ENCODE measurements at regions not wholly inside any gene's neighbourhood (a gene's known extent, or its start where the extent isn't known, plus 50 kb on each side); places are given as distances from the start of the nearest gene placed in this dataset.
"Not testable (repeated sequence)": the region's sequence is repeated elsewhere in the genome, so short reads cannot be mapped to it uniquely, and the experiment has no call there.

- no peak for DNase-seq
These were observed 1767.2 kb upstream of the RAG2 start for GRCh38 chr11:38365274-38365673.

DNA sequence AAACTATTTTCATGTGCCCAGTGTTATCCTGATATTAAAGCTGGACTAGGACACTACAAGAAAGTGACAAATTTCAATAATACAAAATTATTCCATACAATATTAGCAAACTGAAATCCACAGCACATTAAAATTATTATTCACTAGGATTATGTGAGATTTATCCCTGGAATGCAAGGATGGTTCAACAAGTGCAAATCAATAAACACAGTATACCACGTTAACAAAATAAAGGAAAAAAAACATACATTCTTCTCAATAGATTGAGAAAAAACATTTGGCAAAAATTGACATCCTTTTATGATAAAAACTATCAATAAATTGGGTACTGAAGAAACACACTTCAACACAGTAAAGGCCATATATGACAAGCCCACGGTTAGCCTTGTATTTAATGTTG lies 1758.2 kb upstream of the RAG2 start:
- no peak for DNase-seq

DNA sequence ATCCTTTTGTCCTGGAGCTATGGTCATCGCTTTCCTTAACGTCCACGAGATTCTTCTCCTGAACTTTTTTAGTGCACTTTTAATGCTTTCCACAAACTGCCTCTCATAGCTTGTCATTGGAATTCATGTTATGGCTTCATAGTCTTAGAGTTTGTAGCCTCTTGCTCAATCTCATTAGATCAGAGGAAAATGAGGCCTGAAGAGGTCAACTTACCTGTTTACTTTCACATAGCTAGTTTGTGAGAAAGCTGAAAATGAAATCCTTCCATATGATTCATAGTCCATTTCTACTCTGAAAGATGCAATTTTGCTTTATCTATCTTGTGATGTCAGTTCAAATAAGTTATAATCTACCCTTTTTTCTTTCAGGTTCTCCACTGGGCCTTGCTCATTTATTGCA lies 1747.2 kb upstream of the RAG2 start:
- no peak for DNase-seq

DNA sequence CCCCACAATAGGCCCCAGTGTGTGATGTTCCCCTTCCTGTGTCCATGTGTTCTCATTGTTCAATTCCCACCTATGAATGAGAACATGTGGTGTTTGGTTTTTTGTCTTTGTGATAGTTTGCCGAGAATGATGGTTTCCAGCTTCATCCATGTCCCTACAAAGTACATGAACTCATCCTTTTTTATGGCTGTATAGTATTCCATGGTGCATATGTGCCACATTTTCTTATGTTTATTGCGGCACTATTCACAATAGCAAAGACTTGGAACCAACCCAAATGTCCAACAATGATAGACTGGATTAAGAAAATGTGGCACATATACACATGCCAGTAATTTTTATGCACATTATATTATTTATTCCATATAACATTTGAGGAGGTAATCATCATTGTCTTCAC lies 1743.6 kb upstream of the RAG2 start:
- not testable (repeated sequence) for DNase-seq

GRCh38 chr11:38339835-38340440 lies 1741.9 kb upstream of the RAG2 start:
- no peak for DNase-seq

DNA sequence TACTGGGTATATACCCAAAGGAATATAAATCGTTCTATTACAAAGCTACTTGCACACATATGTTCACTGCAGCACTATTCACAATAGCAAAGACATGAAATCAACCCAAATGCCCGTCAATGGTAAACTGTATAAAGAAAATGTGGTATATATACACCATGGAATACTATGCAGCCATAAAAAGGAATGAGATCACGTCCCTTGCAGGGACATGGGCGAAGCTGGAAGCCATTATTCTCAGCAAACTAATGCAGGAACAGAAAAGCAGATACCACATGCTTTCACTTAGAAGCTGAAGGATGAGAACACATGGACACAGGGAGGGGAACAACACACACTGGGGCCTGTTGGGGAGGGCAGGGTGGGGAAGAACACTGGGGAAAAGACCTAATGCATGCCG lies 1740.0 kb upstream of the RAG2 start:
- DNase-seq = not testable (repeated sequence)

DNA sequence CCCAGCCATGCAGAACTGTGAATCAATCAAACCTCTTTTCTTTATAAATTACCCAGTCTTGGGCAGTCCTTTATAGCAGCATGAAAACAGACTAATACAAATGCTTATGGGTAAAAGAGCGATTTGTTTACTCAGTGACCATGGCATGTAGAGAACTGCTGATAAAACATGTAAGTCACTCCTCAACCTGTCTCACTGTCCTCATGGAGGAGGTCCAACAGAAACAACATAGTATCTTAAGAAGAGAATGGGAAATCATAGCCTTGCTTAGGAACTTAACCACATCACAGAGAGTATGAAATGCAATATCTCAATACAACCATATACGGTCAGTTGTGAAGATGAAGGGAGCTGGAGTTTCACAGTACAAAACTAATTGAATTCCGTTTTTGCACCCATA lies 1734.0 kb upstream of the RAG2 start:
- no peak for DNase-seq

- no peak for DNase-seq
These were observed 1732.5 kb upstream of the RAG2 start for GRCh38 chr11:38330578-38330977.

GRCh38 chr11:38323961-38324761 lies 1726.1 kb upstream of the RAG2 start:
- no peak for DNase-seq

- DNase-seq = no peak
These were observed 1717.1 kb upstream of the RAG2 start for GRCh38 chr11:38315151-38315550.

- DNase-seq = no peak
These were observed 1709.4 kb upstream of the RAG2 start for GRCh38 chr11:38307455-38307854.

DNA sequence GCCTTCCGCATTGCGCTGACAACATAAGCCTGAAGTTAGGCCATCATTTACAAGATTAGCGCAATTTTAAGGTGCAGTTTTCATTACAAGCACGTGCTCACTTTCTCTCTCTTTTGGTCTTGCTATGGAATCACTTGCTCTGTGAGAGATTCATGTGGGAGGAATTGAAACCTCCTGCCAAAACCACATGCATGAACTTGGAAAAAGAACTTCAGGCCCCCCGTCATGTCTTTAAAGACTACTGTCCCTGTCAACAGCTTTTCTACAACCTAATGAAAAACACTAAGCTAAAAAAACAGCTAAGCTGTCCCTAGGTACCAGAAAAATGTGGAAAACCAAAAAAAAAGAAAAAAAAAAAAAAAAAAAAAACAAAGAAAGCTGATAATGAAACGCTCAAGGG lies 1707.6 kb upstream of the RAG2 start:
- DNase-seq = no peak

DNA sequence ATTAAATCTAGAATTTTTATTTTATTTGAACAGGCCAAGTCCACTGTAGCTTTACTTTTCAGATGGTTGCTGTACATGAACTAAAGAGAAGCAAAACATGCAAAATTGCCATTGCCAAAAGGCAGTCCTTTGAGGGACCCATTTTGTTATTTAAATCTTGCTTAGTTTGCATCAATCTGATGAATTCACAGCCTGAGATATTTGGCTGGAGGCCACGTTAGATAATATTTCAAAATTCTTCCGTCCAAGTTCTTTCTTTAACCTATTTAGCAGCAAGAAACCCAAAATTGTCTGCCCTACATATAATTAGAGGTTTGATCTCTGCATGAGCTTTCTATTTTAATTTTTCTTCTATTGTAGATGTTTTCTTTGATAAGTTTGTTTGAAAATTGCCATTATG lies 1706.9 kb upstream of the RAG2 start:
- no peak for DNase-seq

DNA sequence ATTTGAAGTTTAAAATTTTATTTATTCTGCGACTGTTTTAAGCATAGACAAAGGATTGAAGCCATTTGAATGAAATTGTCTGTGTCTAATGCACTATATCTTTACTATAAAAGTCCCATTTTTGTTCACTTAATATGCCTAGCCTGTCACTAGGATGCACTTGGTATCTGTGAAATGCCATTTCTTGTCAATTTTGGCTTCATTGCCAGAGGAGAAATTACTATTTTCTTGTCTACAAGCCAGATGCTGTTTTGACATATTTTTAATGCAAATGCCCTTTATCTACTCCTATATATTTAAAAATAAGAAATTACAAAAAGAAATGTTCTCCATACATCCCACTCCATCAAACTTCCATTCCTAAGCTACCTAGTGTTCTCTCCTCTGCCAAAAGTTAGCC lies 1704.5 kb upstream of the RAG2 start:
- DNase-seq = no peak

GRCh38 chr11:38300570-38300969 lies 1702.5 kb upstream of the RAG2 start:
- no peak for DNase-seq

- no peak for DNase-seq
These were observed 1698.3 kb upstream of the RAG2 start for GRCh38 chr11:38296211-38296776.

GRCh38 chr11:38282718-38283117 lies 1684.7 kb upstream of the RAG2 start:
- no peak for DNase-seq

DNA sequence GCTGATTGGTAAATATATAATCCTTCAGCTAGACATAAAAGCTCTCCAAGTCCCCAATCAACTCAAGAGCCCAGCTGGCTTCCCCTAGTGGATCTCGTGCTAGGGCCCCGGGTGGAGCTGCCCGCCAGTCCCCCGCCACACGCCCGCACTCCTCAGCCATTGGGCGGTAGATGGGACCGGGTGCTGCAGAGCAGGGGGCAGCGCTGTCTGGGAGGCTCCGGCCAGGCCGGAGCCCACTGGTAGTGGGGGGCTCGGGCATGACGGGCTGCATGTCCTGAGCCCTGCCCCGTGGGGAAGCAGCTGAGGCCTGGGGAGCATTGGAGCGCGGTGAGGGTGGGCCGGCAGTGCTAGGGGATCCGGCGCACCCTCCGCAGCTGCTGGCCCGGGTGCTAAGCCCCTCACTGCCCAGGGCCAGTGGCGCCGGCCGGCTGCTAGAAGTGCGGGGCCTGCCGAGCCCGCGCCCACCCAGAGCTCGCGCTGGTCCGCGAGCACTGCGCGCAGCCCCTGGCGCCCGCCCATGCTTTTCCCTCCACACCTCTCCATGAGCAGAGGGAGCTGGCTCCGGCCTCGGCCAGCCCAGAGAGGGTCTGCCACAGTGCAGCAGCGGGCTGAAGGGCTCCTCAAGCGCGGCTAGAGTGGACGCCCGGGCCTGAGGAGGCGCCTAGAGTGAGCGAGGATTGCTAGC lies 1680.6 kb upstream of the RAG2 start:
- no peak for DNase-seq

GRCh38 chr11:38274031-38274430 lies 1676.0 kb upstream of the RAG2 start:
- no peak for DNase-seq

DNA sequence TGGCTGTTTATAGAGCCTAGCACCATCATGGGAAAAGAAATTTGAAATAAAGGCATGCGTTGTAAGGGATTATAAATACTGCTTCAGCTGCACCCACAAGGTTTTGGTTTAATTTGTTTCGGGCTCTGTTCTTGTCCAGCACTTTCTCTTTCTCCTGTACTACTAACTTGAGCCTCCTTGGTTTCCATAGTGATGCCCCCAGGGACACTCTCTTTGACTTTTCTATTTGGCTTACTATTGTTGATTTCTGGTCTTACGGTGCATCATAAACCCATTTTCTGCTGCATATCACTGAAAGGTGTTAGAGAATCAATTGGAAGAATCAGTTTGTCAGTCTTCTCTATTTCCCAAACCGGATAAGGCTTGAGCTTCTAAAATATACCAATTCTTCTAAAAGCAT lies 1674.3 kb upstream of the RAG2 start:
- DNase-seq = no peak

DNA sequence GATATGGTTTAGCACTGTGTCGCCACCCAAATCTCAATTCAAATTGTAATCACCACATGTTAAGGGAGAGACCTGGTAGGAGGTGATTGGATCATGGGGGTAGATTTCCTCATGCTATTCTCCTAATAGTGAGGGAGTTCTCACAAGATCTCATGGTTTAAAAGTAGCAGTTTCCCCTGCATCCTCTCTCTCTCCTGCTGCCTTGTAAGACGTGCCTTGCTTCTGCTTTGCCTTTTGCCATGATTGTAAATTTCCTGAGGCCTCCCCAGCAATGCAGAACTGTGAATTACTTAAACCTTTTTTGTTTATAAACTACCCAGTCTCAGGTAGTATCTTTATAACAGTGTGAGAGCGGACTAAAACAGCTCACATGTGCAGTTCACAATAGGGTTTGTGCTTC lies 1668.7 kb upstream of the RAG2 start:
- no peak for DNase-seq

GRCh38 chr11:38256436-38256835 lies 1658.4 kb upstream of the RAG2 start:
- no peak for DNase-seq

DNA sequence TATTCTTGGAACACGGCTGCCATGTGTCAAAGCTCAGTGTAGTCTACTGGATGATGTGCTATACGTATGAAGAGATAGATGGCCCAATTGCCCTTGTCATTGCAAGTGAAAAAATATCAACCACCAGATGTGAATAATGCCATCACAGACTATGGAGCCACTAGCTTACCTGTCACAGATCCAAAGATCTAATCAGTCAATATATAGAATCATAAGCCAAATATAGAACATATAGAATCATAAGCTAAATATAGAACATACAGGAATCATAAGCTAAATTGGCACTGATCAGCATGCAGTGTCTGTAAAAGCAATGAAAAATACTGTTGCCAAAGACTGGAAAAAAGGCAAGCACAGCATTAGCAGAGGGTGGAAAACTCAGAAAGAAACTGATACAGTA lies 1656.9 kb upstream of the RAG2 start:
- DNase-seq = no peak

DNA sequence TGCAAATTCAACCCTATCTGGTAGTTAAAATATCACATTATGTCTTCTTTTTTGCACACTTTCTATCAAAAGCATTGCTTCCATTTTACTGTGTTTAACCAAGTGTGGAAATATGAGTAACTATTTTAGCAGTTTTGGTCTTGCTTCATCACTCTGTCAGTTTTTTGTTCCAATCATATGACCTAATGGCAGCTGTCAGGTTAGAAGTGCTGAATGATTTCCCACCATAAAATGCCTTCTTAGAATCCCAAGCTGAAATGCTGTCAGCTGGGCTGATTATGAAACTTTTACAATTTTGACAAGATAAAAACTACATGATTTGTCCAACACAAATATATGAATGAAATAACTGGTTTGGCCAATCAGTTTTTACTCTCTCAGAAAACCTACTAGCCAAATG lies 1654.6 kb upstream of the RAG2 start:
- DNase-seq = no peak
